Fibroblast of lung (primary cell): ENCODE measurements at regions not wholly inside any gene's neighbourhood (a gene's known extent, or its start where the extent isn't known, plus 50 kb on each side); places are given as distances from the start of the nearest gene placed in this dataset.

Experiments
- EZH2 ChIP-seq: IDR thresholded peaks from 2 replicates; pipeline ENCODE4 v1.5.1; 2012; ENCODE audit warnings: low read length, control low read depth, mild to moderate bottlenecking; ENCODE audit errors: missing control alignments
- TF ChIP-seq, protein P1 (sequence below), 2 donors: IDR thresholded peaks in 1 of 2; conservative IDR thresholded peaks in 1 of 2; 1 replicate in 1 of 2; 2 replicates in 1 of 2; pipeline ENCODE4 v1.5.1; 2011 to 2012; ENCODE audit warnings: low read length in 2 of 2, control low read depth in 1 of 2, inconsistent platforms in 1 of 2, low read depth in 1 of 2, mild to moderate bottlenecking in 1 of 2

DNA sequence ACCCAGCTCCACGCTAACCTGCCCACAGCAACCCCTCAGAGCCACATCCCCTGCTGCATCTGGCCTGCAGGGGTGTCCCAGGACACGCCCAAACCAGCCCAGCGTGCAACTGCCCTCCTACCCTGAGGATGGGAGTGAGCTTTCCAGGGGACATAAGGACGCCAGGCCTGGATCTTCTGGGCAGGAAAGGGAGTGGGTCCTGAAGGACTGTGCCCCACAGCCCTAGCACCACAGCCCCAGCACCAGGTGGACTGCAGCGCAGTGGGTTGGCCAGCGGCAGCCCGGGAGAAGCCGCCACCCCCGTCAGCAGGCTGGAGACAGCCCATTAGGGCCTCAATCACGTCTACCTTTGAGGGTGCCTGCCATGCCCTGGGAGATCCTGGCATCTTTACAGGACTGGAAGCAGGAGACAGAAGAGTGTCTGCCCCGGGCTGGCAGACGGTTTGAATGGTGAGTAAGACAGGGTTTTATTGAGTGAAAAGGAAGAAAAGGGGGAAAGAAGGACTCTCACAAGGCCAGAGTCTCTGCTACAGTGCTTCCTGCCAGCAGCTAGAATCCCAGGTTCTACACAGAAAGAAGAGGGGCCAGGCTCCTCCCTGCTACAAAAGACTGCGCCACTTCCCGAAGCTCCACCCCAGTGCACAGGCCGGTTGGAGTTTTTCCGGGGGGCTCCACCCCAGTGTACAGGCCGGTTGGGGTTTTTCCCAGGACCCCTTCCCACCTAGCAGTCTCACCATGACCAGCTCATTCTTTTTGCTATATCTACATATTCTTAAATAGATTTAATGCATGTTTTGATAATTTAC, 69.8 kb upstream of the KCTD7 start:
- TF ChIP-seq, protein P1, sequence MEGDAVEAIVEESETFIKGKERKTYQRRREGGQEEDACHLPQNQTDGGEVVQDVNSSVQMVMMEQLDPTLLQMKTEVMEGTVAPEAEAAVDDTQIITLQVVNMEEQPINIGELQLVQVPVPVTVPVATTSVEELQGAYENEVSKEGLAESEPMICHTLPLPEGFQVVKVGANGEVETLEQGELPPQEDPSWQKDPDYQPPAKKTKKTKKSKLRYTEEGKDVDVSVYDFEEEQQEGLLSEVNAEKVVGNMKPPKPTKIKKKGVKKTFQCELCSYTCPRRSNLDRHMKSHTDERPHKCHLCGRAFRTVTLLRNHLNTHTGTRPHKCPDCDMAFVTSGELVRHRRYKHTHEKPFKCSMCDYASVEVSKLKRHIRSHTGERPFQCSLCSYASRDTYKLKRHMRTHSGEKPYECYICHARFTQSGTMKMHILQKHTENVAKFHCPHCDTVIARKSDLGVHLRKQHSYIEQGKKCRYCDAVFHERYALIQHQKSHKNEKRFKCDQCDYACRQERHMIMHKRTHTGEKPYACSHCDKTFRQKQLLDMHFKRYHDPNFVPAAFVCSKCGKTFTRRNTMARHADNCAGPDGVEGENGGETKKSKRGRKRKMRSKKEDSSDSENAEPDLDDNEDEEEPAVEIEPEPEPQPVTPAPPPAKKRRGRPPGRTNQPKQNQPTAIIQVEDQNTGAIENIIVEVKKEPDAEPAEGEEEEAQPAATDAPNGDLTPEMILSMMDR (conservative IDR thresholded peaks at IDR 0.05 in 1 of 2, IDR thresholded peaks at IDR 0.05 in 1 of 2; ENCODE audit: low read depth in 1 of 2, low read length in 2 of 2), result no peak
- no peak for TF ChIP-seq EZH2
